Endothelial cell (in vitro differentiated cells): ENCODE measurements at regions not wholly inside any gene's neighbourhood (a gene's known extent, or its start where the extent isn't known, plus 50 kb on each side); places are given as distances from the start of the nearest gene placed in this dataset.

Experiments
- DNase-seq: peaks from one replicate; pipeline ENCODE4 v3.0.0; 2021; ENCODE audit warnings: low spot score
- H3K27ac Mint-ChIP-seq: one replicate; pipeline ENCODE4 v1.8.0; 2021; ENCODE audit warnings: mixed read lengths, inconsistent platforms; ENCODE audit not compliant: unreplicated experiment
- H3K27me3 Mint-ChIP-seq: one replicate; pipeline ENCODE4 v1.8.0; 2021; ENCODE audit warnings: mild to moderate bottlenecking, moderate library complexity, mixed read lengths, inconsistent platforms; ENCODE audit not compliant: unreplicated experiment
- H3K36me3 Mint-ChIP-seq: one replicate; pipeline ENCODE4 v1.8.0; 2021; ENCODE audit warnings: mild to moderate bottlenecking, low read depth, mixed read lengths, inconsistent platforms; ENCODE audit not compliant: unreplicated experiment
- H3K4me1 Mint-ChIP-seq: one replicate; pipeline ENCODE4 v1.8.0; 2021; ENCODE audit warnings: mild to moderate bottlenecking, mixed read lengths, inconsistent platforms; ENCODE audit not compliant: unreplicated experiment
- H3K4me3 Mint-ChIP-seq: one replicate; pipeline ENCODE4 v1.8.0; 2021; ENCODE audit warnings: mild to moderate bottlenecking, mixed read lengths, inconsistent platforms; ENCODE audit not compliant: unreplicated experiment
- H3K9me3 Mint-ChIP-seq: one replicate; pipeline ENCODE4 v1.8.0; 2021; ENCODE audit warnings: mixed read lengths, inconsistent platforms; ENCODE audit not compliant: unreplicated experiment
- TF ChIP-seq, protein P1 (sequence below): fragments of 200-600 bp; sonication (generic); IDR thresholded peaks from one replicate; pipeline ENCODE4 v1.5.0; 2021; ENCODE audit warnings: antibody characterized with exemption; ENCODE audit not compliant: unreplicated experiment

DNA sequence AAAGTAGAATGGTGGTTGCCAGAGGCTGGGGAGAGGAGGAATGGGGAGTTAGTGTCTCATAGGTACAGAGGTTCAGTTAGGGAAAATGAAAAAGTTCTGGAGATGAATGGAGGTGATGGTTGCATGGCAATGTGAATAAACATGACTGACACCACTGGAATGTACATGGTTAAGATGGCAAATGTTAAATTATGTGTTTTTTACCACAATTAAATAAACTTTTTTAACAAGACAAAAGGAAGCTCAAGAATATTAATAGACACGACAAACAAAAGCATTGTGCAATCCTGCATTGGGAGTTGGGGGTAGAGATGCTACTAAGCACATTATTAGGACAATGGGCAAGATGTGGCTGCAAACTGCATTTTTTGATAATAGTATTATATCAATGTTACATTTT is 147.7 kb downstream of the TWIST2 start:
- Mint-ChIP-seq H3K27me3 (peaks cover 3% of the 10 kb centered on the region), H3K36me3 (no peaks in the 10 kb centered on the region), H3K4me1 (no peaks in the 10 kb centered on the region), H3K9me3 (peaks cover 4% of the 10 kb centered on the region), H3K4me3 (no peak overlapping the region), H3K27ac (no peak overlapping the region)
- no peak for DNase-seq
- TF ChIP-seq, protein P1, sequence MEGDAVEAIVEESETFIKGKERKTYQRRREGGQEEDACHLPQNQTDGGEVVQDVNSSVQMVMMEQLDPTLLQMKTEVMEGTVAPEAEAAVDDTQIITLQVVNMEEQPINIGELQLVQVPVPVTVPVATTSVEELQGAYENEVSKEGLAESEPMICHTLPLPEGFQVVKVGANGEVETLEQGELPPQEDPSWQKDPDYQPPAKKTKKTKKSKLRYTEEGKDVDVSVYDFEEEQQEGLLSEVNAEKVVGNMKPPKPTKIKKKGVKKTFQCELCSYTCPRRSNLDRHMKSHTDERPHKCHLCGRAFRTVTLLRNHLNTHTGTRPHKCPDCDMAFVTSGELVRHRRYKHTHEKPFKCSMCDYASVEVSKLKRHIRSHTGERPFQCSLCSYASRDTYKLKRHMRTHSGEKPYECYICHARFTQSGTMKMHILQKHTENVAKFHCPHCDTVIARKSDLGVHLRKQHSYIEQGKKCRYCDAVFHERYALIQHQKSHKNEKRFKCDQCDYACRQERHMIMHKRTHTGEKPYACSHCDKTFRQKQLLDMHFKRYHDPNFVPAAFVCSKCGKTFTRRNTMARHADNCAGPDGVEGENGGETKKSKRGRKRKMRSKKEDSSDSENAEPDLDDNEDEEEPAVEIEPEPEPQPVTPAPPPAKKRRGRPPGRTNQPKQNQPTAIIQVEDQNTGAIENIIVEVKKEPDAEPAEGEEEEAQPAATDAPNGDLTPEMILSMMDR = no peak

DNA sequence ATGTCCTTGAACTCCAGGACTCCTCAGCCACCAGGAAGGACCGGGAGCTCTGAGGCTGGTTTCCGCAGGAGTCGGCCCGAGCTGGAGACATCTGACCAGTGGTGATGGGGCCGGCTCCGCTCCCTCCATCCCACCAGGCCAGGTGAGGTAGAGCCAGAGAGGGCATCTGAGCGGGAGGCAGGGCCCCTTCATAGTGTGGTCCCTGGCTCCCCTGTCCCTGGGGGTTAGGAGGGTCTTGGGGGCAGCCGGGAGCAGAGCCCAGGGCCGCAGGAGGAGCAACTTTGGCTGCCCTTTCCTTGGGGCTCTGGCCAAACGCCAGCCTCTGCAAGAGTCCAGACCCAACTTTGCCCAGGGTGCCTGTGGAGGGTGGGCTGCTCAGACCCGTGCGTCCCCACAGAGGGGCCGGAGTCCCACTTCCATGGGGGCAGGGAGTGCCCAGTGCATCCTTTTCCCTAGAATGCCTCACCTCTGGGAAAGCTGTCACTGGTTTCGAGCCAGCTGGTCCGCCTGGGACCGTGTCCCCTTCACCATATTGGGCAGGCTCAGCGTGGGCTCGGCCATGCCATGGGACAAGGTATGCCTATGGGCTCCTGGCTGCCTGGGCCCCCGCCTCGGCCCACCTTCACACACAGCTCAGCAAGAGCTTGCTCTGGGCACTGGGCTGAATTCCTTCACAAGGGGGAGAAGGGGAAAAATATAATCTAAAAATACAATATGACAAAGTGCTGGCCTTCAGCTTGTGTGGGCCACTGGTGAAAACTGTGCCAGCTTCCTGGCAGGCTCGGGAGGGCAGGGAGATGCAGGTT is 148.6 kb downstream of the TWIST2 start:
- Mint-ChIP-seq H3K36me3 (no peaks in the 10 kb centered on the region), H3K9me3 (no peaks in the 10 kb centered on the region), H3K4me3 (no peak overlapping the region), H3K4me1 (no peaks in the 10 kb centered on the region), H3K27me3 (peaks cover 3% of the 10 kb centered on the region), H3K27ac (no peak overlapping the region)
- DNase-seq = no peak
- TF ChIP-seq, protein P1 = no peak

DNA sequence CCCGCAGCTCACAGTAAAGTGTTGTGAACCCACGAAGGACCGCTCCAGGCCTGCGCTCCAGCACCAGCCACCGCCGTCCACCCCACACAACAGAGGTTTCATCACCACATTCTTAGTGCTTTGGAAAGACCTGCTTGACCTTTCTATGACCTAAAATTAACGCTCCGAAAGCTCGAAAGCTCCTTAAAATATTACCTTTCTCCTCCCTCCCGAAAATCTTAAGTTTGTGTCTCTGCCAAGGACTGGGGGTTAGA is 149.2 kb downstream of the TWIST2 start:
- no peak for DNase-seq
- Mint-ChIP-seq H3K27ac (no peak overlapping the region), H3K36me3 (peaks cover 2% of the 10 kb centered on the region), H3K9me3 (no peaks in the 10 kb centered on the region), H3K4me3 (no peak overlapping the region), H3K27me3 (peaks cover 3% of the 10 kb centered on the region), H3K4me1 (no peaks in the 10 kb centered on the region)
- TF ChIP-seq, protein P1 = no peak

DNA sequence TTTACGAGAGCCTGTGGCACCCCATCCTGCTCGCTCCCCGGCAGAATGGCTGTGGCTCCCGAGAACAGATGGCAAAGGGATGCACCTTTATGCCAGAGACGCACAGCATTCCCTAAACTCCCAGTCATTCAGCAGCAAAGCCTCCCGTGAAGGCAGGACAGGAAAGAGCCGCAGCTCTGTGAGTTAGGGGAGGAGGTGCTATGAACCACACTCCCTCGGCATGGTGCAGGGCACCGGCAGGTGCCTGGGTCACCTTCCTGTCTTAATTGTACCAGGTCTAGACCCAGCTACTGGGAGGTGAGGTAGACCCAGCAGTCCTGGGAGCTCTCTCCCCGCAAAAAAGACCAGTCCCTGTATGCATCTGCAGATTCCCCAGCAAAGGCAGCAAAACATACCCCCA is 149.8 kb downstream of the TWIST2 start:
- H3K27ac Mint-ChIP-seq = no peak overlapping the region
- no peak for DNase-seq
- H3K4me3 Mint-ChIP-seq = no peak overlapping the region

More for the DNA sequence above, 149.8 kb downstream of the TWIST2 start:
- TF ChIP-seq, protein P1 = no peak
- Mint-ChIP-seq H3K4me1 (no peaks in the 10 kb centered on the region), H3K9me3 (no peaks in the 10 kb centered on the region), H3K27me3 (peaks cover 3% of the 10 kb centered on the region), H3K36me3 (peaks cover 4% of the 10 kb centered on the region)
